ENCODE measurements at regions not wholly inside any gene's neighbourhood (a gene's known extent, or its start where the extent isn't known, plus 50 kb on each side); places are given as distances from the start of the nearest gene placed in this dataset.

DNA sequence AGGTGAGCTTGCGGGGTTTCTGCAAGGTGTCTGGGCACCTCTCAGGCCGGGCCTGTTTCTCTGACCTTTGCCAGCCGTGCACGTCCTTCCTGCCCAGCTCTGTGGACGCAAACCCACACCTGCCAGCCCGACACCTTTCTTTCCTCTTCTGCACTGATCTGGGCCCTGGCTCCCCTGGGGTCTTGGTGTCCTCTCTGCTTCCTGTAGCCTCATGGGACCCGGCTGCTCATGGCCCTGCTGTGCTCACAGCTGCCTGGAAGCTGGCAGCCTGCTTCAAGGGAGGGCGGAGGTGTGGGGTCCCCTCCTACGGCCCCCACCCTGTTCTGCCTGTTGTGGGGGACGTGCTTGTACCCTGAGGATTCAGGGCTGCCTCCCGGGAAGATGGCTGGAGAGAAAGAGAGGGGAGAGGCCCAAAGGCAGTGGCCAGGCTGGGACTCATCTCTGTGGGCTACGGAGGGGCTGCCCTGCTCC, 342.4 kb downstream of the SEC14L1 start:
- TF ChIP-seq EZH2phosphoT487 (IDR thresholded peaks at IDR 0.05; ENCODE audit: borderline replicate concordance, low read length) (no peak), EZH2 (IDR thresholded peaks at IDR 0.05; ENCODE audit: low read length, unreplicated experiment) (no peak)
- TF ChIP-seq, protein P1, sequence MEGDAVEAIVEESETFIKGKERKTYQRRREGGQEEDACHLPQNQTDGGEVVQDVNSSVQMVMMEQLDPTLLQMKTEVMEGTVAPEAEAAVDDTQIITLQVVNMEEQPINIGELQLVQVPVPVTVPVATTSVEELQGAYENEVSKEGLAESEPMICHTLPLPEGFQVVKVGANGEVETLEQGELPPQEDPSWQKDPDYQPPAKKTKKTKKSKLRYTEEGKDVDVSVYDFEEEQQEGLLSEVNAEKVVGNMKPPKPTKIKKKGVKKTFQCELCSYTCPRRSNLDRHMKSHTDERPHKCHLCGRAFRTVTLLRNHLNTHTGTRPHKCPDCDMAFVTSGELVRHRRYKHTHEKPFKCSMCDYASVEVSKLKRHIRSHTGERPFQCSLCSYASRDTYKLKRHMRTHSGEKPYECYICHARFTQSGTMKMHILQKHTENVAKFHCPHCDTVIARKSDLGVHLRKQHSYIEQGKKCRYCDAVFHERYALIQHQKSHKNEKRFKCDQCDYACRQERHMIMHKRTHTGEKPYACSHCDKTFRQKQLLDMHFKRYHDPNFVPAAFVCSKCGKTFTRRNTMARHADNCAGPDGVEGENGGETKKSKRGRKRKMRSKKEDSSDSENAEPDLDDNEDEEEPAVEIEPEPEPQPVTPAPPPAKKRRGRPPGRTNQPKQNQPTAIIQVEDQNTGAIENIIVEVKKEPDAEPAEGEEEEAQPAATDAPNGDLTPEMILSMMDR (conservative IDR thresholded peaks at IDR 0.05; ENCODE audit: low read depth, low read length) = no peak

All from PC-3 (cell line).